HEK293T (cell line): ENCODE measurements at regions not wholly inside any gene's neighbourhood (a gene's known extent, or its start where the extent isn't known, plus 50 kb on each side); places are given as distances from the start of the nearest gene placed in this dataset.

ENCODE experiments used
- BHLHE40 ChIP-seq: fragments of 450-650 bp; IDR thresholded peaks from 2 replicates; pipeline ENCODE4 v1.6.1; 2016; ENCODE audit warnings: mild to moderate bottlenecking, moderate library complexity, borderline replicate concordance
- ELF4 ChIP-seq: fragments of 450-650 bp; IDR thresholded peaks from 2 replicates; pipeline ENCODE4 v1.6.1; 2017; ENCODE audit warnings: antibody characterized with exemption
- FOXK2 ChIP-seq: fragments of 450-650 bp; IDR thresholded peaks from 2 replicates; pipeline ENCODE4 v1.6.1; 2016; ENCODE audit warnings: mild to moderate bottlenecking
- FOXM1 ChIP-seq: fragments of 450-650 bp; IDR thresholded peaks from 2 replicates; pipeline ENCODE4 v1.6.1; 2017; ENCODE audit warnings: mild to moderate bottlenecking, borderline replicate concordance
- HDGF ChIP-seq: fragments of 450-650 bp; IDR thresholded peaks from 2 replicates; pipeline ENCODE4 v1.6.1; 2017; ENCODE audit warnings: antibody characterized with exemption, borderline replicate concordance
- SP1 ChIP-seq: fragments of 450-650 bp; IDR thresholded peaks from 2 replicates; pipeline ENCODE4 v1.6.1; 2017
- SUZ12 ChIP-seq: fragments of 450-650 bp; IDR thresholded peaks from 2 replicates; pipeline ENCODE4 v1.6.1; 2016; ENCODE audit warnings: mild to moderate bottlenecking
- ZNF384 ChIP-seq: fragments of 450-650 bp; IDR thresholded peaks from 2 replicates; pipeline ENCODE4 v1.6.1; 2016

DNA sequence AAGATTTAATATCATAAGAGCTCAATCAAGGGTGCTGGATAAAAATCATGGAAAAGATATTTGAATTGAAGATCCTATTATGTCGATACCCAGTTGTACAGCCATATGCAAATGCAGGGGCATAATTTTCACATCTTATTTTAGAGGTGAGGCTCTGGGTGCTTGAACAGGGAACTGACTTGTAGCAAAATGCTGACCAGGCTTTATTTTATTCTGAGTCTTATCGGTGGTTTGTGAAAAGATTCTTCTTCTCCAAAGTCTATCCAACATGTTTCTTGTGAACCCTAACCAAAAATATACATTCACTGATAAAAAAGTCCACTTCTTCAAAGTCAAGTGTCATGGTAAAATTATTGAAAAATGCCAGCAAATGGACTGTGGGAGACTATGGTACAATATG, 475.5 kb upstream of the NEGR1 start:
- TF ChIP-seq BHLHE40 (no peak), SP1 (no peak), FOXM1 (no peak), ZNF384 (no peak), HDGF (no peak), ELF4 (no peak), SUZ12 (no peak), FOXK2 (no peak)
